NCI-H2107 treated with DMSO at 0.1 percent for 48 hours (cell line): ENCODE measurements at regions not wholly inside any gene's neighbourhood (a gene's known extent, or its start where the extent isn't known, plus 50 kb on each side); places are given as distances from the start of the nearest gene placed in this dataset.

Experiments used
- DNase-seq: peaks from one replicate; lab custom pipeline; 2025; ENCODE audit not compliant: unreplicated experiment; lab: John Stamatoyannopoulos, UW

GRCh38 chr18:48488388-48488850, 50.4 kb upstream of the CTIF start:
- no peak for DNase-seq

- DNase-seq = no peak
Measured at GRCh38 chr18:48486754-48487153, 52.1 kb upstream of the CTIF start.

GRCh38 chr18:48485828-48486405, 52.9 kb upstream of the CTIF start:
- DNase-seq = no peak

- no peak for DNase-seq
Measured at GRCh38 chr18:48481092-48481491, 57.7 kb upstream of the CTIF start.

- DNase-seq = no peak
Measured at GRCh38 chr18:48479531-48479930, 59.3 kb upstream of the CTIF start.

- no peak for DNase-seq
Measured at GRCh38 chr18:48477348-48477747, 61.5 kb upstream of the CTIF start.

GRCh38 chr18:48476550-48476917, 62.3 kb upstream of the CTIF start:
- no peak for DNase-seq

- DNase-seq = peak; percentile 87
Measured at GRCh38 chr18:48475635-48476549, 62.9 kb upstream of the CTIF start.

GRCh38 chr18:48473816-48474215, 64.6 kb upstream of the ZBTB7C start:
- no peak for DNase-seq

- no peak for DNase-seq
Measured at GRCh38 chr18:48472610-48473009, 63.4 kb upstream of the ZBTB7C start.

- no peak for DNase-seq
Measured at GRCh38 chr18:48470484-48471180, 61.4 kb upstream of the ZBTB7C start.

- DNase-seq = no peak
Measured at GRCh38 chr18:48468151-48468550, 59.0 kb upstream of the ZBTB7C start.

GRCh38 chr18:48467231-48467630, 58.0 kb upstream of the ZBTB7C start:
- no peak for DNase-seq

- DNase-seq = no peak
Measured at GRCh38 chr18:48462510-48462909, 53.3 kb upstream of the ZBTB7C start.

- no peak for DNase-seq
Measured at GRCh38 chr18:48460929-48461583, 51.9 kb upstream of the ZBTB7C start.

GRCh38 chr18:48459465-48459864, 50.3 kb upstream of the ZBTB7C start:
- DNase-seq = no peak

GRCh38 chr18:48459016-48459415, 49.8 kb upstream of the ZBTB7C start:
- DNase-seq = no peak
